NB4 (cell line): ENCODE measurements at regions not wholly inside any gene's neighbourhood (a gene's known extent, or its start where the extent isn't known, plus 50 kb on each side); places are given as distances from the start of the nearest gene placed in this dataset.

Source experiments
- DNase-seq: peaks from one replicate; pipeline ENCODE4 v3.0.0; 2010; ENCODE audit warnings: low read depth
- H3K4me3 ChIP-seq: one replicate; pipeline ENCODE4 v1.5.1; 2011; ENCODE audit warnings: mild to moderate bottlenecking, low read depth, low read length, moderate library complexity
- MYC ChIP-seq: IDR thresholded peaks from 2 replicates; pipeline ENCODE4 v1.6.1; 2011; ENCODE audit warnings: low read depth, low read length
- POLR2A ChIP-seq: IDR thresholded peaks from 2 replicates; pipeline ENCODE4 v1.6.1; 2011; ENCODE audit warnings: mild to moderate bottlenecking; ENCODE audit not compliant: insufficient read length; ENCODE audit errors: extremely low read depth
- TF ChIP-seq, protein P1 (sequence below): IDR thresholded peaks from 2 replicates; pipeline ENCODE4 v1.6.1; 2011; ENCODE audit warnings: low read depth, low read length
- TF ChIP-seq, protein P2 (sequence below): IDR thresholded peaks from one replicate; pipeline ENCODE4 v1.5.1; 2012; ENCODE audit warnings: low read depth, low read length

DNA sequence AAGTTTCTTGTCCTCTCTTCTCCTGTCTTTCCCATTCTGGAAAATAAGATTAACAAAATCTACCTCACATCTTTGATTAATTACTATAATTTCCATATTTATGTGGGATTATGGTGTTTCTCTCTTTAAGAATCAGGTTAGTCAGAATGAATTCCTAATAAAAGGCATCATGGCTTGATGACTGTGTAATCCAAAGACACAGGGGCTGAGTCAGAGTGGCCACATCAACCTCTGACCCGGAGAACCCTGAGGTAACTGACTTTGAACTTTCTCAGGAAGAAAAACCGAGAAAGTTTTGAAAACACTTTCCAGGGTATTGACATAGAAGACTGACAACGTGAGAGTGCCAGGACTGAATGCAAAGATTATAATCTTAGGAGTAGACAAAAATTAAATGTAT, 170.3 kb upstream of the MCTP2 start:
- H3K4me3 ChIP-seq = no peak overlapping the region
- DNase-seq = no peak
- TF ChIP-seq POLR2A (no peak), MYC (no peak)
- TF ChIP-seq, protein P1, sequence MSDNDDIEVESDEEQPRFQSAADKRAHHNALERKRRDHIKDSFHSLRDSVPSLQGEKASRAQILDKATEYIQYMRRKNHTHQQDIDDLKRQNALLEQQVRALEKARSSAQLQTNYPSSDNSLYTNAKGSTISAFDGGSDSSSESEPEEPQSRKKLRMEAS = no peak
- TF ChIP-seq, protein P2, sequence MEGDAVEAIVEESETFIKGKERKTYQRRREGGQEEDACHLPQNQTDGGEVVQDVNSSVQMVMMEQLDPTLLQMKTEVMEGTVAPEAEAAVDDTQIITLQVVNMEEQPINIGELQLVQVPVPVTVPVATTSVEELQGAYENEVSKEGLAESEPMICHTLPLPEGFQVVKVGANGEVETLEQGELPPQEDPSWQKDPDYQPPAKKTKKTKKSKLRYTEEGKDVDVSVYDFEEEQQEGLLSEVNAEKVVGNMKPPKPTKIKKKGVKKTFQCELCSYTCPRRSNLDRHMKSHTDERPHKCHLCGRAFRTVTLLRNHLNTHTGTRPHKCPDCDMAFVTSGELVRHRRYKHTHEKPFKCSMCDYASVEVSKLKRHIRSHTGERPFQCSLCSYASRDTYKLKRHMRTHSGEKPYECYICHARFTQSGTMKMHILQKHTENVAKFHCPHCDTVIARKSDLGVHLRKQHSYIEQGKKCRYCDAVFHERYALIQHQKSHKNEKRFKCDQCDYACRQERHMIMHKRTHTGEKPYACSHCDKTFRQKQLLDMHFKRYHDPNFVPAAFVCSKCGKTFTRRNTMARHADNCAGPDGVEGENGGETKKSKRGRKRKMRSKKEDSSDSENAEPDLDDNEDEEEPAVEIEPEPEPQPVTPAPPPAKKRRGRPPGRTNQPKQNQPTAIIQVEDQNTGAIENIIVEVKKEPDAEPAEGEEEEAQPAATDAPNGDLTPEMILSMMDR = no peak

DNA sequence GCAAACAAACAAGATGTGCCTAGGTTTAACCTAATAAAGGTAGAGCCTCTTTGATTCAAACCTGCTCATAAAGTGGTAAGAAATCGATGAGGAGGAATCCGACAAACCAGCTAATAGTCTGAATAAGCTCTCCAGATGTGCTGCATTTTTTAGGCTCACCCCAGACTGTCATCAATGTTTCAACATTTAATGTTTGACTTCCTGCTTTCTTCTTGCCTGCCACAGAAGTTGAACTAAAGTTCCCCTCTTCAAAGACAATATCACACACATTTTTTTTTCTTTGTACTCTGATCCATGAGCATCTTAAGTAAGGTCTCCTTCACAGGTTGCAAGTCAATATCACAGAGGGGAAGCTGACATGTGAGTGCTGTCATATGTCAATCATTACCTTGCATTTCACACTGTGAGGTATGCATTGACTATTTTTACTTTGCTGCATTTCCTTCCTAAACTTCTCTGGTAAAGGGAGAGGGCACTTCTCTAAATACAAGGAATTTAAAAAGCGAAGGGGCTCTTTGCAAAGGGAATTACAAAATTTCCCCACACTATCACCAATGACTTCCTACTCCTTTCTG, 172.3 kb upstream of the MCTP2 start:
- no peak for DNase-seq
- TF ChIP-seq, protein P1 = no peak
- TF ChIP-seq POLR2A (no peak), MYC (no peak)
- TF ChIP-seq, protein P2 = no peak
- H3K4me3 ChIP-seq = no peak overlapping the region

DNA sequence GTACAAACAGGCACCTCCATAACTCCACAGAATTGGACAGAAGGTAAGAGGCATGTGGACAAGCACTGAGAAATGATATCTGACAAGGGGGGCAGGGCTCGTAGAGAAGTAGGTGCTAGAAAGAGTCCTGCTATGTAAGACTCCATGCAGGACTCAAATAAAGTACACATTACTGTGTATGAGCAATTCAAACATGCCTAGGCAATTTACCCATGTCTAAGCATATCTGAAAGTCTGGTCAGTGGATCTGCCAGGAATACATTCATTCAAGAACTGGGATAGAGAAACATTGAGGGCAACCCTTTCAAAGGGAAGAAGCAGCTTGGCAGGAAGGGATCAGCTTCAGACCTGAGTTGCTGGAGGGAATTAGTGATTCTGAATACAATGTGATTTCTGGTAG, 174.1 kb upstream of the MCTP2 start:
- TF ChIP-seq, protein P2 = no peak
- TF ChIP-seq POLR2A (no peak), MYC (no peak)
- TF ChIP-seq, protein P1 = no peak
- DNase-seq = no peak
- H3K4me3 ChIP-seq = no peak overlapping the region

DNA sequence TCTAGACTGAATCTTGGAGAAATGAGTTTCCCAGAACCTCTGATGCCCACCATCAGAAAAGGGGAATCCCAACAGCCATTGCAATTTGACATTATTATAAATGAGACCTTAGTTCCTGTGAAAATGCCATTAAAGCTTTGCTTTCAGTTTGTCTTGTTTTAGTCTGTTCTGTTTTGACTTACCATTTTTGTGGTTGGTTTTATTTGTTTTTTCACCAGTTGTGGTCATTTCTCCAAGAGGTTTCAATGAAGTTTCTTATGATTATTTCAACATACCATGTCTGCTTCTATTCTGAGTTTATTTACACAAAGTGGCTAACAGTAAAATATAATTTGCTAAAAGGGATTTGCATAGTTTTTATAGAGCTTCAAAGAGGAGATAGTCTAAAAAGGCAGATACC, 175.0 kb upstream of the MCTP2 start:
- no peak for TF ChIP-seq POLR2A
- TF ChIP-seq, protein P2 = no peak
- TF ChIP-seq, protein P1 = no peak
- TF ChIP-seq MYC = no peak
- no peak for DNase-seq
- no peak overlapping the region for H3K4me3 ChIP-seq

DNA sequence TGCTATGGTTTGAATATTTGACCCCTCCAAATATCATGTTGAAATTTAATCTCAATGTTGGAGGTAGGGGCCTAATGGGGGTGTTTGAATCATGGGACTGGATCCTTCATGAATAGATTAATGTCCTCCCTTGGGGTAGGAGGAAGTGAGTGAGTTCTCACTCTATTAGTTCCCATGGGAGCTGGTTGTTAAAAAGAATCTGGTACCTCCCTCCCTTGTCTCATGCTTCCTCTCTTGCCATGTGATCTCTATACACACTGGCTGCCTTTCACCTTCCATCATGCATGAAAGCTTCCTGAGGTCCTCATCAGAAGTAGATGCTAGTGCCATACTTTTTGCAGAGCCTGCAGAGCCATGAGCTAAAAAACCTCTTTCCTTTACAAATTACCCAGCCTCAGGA, 177.7 kb upstream of the MCTP2 start:
- TF ChIP-seq POLR2A (no peak), MYC (no peak)
- TF ChIP-seq, protein P2 = no peak
- TF ChIP-seq, protein P1 = no peak
- DNase-seq = peak; percentile 32
- H3K4me3 ChIP-seq = no peak overlapping the region
